ENCODE measurements at regions not wholly inside any gene's neighbourhood (a gene's known extent, or its start where the extent isn't known, plus 50 kb on each side); places are given as distances from the start of the nearest gene placed in this dataset.
"Not testable (repeated sequence)": the region's sequence is repeated elsewhere in the genome, so short reads cannot be mapped to it uniquely, and the experiment has no call there.

DNA sequence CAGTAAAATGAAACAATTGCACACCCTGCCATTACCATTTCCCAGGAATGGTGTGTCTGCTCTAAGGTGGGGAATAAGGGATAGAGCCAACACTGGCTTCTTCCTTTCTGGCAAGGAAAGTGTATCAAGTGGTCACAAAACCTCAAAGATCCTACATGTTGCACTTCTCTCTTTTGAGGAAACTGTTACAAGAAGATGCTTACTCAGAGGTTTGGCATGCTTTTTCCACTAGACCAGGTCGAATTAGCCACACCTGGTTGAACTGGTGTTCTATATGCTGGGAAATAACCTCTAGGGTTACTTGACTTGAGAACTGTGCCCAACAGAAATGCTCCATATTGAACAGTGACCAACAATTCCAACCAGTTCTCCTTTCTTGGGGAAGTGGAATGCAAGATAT lies 102.9 kb downstream of the LRRN1 start:
- DNase-seq, result no peak

DNA sequence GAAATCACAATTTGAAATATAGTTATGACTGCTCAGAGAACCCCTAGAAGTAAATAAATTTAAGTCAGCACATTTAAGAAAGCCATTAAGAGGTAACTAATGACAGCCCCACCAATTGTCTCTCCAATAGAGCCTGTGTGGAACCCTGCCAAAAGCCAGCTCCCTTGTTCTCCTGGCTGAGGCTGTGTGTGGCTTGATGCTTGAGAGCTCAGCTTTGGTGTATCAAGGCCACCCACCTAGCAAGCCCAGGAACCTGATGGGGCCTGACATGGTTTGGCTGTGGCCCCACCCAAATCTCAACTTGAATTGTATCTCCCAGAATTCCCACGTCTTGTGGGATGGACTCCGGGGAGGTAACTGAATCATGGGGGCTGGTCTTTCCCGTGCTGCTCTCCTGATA lies 106.9 kb downstream of the LRRN1 start:
- no peak for DNase-seq

DNA sequence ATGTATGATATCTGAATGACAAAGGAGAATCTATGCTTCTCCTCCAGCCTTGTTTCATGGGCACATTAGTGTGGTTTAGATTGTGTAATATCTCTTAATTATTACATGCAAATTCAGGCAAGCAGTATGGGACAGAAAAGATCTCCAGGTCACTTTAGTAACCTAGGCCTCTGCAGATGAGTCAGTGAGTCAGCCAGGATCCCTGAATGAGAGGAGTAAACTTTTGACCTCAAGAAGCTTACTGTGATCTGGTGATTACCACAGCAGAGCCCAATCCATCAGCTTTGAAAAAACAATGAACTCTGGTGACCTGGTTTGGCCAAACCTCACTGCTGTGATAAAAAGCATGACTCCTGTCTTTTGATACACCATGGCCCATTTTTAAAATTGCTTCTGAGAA lies 107.8 kb downstream of the LRRN1 start:
- no peak for DNase-seq

DNA sequence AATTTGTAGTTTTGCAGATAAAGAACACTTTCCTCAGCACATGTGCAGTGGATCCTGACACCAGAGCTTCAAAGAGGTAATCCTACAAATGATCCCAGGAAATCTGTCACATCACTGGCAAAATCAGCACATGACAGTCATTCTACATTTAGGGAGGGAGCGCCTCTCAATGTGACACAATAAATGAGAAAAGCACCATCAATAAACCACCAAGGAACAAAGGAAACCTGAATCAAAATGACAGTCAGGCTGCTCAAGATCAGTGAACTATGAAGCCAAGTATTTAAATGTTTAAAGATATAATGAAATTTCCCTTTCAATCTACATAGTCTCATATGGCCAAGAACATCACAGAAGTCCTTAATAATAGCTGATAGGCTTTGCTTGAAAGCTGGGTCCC lies 119.5 kb downstream of the LRRN1 start:
- no peak for DNase-seq

DNA sequence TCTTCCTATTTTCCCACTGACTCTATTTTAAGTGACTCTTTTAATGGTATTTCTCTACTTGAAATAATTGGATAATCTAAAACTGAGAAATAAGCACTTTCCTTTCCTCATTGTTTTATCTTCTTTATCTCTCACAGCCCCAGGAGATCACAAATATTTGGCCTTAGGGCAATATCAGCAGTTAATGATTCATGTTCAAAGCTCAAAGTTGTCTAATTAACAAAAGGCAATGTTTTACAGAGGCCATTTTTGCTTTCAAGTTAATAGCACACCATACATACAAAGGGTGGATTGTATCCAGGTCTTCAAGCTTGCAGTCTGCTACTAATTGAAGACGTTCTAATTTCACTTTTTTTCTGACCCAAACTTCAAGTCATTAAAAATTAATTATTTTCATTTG lies 120.1 kb downstream of the LRRN1 start:
- no peak for DNase-seq

DNA sequence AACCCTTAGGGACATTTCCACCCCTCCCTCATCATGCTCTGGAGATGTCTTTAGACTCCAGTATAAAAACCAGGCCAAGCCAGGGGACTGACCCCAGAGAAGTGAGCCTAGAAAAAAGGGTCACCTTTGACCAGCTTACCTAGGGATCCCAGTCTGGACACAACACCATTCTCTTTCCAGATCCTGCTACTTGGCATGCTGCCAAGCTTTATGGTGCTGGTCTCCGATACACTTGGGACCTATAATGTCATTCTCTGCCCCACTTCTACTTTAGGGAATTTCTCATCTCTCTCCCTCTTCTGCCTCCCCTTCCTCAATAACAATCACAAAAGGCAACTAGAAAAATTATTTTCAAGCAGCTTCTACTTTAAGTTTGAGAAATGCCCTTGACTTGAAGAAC lies 124.4 kb downstream of the LRRN1 start:
- no peak for DNase-seq

DNA sequence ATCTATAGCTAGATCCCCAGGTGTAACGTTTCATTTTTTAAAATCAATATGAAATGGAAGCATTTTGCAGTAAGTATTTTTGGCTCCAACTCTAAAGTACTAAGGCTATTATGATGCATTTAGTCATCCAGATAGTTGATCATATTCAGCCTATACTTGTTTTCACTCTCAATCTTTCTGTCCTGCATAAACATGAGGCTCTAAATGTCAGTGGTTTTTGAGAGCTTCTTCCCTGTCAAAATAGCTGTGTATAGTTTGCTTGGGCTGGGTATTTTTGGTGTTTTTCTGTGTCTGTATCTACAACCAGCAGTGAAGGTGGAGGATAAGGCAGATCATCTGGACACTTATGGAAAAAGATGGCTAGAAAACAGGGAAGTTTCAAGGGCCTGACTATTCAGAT lies 128.0 kb downstream of the LRRN1 start:
- DNase-seq, result no peak

DNA sequence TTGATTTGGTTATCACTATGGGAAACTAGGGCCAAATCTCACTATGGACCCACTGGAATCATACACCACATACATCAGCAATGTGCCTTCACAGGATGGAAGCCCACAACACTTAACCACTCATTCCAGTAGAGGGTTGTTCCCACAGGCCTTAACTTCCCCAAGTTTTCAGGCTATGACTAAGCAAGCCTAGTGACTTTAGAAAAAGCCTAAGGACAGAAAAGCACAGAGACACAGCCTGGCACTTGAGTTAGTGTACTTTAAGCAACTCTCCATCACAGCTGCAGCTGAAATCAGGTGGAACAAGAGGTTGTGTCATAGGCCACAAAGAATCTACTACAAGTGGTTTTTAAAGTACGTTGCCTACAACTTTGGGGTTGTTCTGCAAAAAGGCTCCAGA lies 128.7 kb downstream of the LRRN1 start:
- no peak for DNase-seq

DNA sequence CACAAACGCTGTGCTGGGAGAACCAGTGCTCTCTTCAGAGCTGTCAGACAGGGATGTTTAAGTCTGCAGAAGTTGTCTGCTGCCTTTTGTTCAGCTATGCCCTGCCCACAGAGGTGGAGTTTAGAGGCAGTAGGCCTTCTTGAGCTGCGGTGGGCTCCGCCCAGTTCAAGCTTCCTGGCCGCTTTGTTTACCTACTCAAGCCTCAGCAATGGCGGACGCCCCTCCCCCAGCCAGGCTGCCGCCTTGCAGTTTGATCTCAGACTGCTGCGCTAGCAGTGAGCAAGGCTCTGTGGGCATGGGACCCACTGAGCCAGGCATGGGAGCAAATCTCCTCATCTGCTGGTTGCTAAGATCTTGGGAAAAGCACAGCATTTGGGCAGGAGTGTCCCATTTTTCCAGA lies 142.1 kb downstream of the LRRN1 start:
- not testable (repeated sequence) for DNase-seq

DNA sequence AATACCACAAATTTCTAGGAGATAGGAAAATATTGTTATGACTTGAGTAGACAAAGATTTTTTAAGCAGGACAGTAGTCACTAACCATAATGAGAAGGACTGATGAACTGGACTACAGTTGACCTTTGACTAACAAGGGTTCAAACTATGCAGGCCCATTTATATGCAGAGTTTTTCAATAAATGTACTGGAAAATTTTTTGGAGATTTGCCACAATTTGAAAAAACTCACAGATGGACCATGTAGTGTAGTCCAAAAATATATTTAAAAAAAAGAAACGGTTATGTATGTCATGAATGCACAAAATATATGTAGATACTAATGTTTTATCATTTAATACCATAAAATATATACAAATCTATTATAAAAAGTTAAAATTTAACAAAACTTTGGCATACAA lies 151.8 kb downstream of the LRRN1 start:
- DNase-seq, result no peak

DNA sequence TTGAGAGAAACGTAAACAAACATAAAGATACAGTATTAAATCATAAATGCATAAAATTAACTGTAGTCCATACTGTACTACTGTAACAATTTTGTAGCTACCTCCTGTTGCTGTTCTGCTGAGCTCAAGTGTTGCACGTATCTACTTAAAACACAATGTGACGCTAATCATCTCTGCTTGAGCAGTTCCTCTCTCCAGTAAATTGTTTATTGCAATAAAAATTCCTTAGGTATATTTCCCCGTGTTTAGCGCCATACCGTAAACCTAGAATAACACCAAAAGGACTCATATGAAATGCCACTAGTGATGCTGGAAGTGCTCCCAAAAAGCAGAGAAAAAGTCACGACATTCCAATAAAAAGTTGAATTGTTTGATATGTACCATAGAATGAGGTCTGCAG lies 152.3 kb downstream of the LRRN1 start:
- no peak for DNase-seq

DNA sequence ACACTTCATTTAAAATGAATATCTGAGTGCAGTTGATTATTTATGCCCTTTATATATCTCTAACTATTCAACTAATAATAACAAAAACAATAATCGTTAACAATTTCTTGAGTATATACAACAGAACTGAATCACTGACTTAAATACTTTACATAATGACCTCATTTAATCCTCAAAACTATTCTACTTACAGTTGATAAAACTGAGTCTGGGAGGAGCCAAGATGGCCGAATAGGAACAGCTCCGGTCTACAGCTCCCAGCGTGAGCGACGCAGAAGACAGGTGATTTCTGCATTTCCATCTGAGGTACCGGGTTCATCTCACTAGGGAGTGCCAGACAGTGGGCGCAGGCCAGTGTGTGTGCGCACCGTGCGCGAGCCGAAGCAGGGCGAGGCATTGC lies 163.6 kb downstream of the LRRN1 start:
- not testable (repeated sequence) for DNase-seq

DNA sequence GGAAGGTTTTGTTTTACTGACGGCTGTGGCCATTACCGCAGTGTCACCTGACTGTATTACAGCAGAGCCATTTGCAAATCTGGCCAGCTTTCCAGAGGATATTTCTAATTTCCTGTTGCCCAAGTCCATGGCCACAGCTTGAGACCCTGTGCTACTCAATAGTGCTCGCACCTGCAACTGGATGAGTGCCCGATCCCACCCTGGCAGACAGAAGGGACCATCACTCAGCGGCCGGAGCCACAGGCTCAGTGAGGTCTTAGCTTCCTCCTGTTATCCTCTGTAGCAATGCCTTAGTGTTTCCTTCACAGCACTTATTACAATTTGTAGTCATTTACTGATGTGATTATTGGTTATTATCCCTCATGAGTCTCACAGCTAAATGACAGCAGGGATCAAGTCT lies 184.8 kb downstream of the LRRN1 start:
- DNase-seq, result no peak

DNA sequence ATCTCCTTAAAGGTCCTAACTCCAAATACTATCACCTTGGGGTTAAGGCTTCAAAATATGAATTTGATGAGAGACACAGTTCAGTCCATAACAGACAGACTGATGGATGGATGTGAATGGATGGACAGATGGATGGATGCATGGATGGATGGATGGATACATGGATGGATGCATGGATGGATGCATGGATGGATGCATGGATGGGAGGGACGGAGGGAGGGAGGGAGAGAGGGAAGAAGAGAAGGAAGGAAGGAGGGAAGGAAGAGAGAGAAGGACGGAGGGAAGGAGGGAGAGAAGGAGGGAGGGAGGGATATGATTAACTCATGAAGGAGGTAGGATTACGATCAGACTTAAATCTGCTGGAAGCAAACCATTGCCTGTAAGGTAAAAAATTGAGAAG lies 192.4 kb downstream of the LRRN1 start:
- no peak for DNase-seq

DNA sequence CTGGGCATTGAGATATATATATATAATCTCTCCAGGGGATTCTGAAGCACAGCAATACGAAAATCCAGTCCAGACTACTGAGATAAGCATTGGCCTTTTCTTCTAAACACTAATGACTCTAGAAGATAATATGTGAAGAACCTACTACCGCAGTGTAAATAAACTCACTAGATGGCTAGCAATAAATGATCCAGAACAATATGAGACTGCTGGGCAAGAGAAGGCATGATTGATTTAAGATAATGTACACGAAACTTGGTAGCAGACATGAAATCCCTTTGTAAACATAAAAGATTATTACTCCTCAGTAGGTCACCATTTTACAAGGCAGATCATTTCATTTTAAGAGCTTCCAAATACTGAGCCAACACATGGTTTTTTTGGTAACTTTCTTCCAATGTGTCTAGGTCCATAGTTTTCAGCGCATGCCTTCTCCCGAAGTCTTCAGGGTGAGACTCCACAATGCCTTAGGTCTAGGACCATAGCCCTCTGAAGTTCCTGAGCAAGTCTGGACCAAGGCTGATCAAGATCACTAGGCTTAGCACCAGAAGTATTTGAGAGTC lies 193.2 kb downstream of the LRRN1 start:
- DNase-seq, result no peak

DNA sequence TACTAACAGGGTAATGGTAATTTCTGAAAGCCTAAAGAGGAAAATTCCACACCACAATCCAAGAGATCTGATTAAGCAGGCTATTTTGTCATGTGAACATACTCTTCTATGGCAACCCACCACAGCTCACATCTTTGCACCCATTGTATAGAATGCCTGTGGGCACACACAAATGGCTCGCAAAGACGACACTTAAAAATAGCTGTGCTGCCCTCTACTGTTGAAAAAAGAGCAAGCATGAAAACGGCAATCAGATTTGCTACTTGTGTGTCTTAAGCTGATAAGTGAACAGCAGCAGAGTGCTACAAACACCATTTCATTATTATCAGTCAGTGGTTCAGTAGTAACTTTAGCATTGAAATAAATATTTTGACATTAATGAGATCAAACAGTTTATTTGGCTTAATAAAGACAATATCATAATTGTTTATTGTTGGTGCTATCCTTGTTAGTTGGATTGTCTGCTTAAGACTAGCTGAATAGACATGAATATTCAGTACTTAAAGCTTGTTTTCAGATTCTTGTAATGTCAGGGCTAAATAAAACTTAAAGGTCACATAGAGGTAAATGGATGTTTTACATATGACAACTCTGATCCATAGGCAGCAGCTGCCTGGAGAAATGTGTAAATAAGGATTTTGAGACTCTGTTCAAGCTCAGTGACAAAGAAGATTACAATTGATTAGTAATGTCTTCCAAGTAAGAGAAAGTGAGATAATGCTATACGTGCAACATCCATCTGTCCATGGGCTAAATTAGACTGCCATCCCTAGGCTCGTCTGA lies 199.1 kb downstream of the LRRN1 start:
- DNase-seq, result peak; percentile 46

DNA sequence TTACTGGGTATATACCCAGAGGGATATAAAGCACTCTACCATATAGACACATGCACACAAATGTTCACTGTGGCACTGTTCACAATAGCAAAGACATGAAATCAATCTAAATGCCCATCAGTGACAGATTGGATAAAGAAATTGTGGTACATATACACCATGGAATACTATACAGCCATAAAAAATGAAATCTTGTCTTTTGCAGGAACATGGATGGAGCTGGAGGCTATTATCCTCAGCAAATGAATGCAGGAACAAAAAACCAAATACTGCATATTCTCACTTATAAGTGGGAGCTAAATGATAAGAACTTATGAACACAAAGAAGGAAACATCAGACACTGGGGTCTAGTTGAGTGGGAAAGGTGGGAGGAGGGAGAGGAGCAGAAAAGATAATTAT lies 200.1 kb downstream of the LRRN1 start:
- not testable (repeated sequence) for DNase-seq

DNA sequence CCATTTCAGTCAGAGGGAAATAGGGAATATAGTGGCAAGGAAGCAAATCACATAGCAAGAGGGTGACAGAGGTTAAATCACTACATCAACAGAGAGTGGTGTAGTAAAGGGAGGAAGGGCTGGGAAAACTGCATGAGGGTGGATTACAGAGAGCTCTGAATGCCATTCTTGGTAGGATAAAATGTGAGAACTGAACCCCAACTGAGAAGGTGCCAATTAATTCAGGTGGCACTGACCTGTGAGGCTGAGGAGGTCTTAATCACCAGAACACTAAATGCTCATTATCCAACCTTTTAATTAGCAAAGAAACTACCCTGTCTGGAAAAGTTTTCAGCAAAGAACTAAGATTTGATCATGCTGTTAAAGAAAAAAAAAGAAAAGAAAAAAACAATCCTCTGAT lies 202.7 kb downstream of the LRRN1 start:
- no peak for DNase-seq

DNA sequence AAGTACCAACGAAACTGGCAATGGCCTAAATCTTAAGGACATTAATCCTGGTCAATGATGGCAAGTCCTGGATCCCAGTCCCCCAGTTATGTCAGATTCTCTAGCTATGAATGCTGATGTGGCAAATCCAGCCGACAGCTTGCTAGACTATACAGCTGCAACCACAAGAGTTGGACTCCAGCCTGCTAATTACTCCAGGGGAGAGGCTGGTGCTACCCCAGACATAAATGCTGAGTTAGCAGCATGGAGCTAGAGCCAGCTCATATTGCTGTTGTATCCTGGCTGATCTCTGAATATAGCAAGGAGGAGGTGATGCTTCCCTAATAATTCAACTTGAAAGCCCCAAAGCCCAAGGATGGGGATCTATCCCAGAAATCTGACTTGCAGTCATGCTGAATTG lies 207.1 kb downstream of the LRRN1 start:
- no peak for DNase-seq

DNA sequence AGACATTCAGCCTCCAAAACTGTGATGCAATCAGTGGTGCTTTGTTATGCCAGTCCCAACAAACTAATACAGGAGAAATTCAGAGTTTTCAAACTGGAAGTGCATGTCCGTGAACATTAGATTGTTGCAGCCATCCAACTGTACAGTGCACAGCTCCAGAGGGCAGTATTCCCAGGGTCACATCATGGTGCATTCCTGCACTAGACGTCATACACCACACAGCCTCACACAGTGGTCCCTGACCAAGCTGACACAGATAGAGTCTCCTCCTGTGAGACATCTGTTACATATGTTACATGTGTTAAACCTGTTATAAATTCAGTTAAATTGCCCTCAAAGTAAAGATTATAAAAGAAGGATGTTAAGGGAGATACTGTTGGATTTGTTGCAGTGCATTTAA lies 209.0 kb downstream of the LRRN1 start:
- DNase-seq, result no peak

DNA sequence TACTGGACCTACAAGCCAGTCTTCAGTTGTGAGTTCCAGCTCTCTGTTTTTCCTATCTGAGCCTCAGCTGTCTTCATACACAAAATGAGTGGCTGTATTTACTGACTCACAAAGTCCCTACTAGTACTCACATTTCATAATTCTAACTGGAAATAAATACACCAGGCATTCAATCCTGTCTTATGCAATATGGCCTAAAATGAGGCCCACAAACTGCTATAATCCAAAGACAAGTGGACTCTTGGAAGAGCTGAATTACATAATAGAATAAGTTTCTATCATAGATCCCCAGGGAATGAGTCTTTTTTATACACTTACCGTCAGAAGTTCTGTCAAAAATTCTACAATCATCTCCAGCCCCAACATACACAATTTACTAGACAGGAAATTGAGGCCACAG lies 211.9 kb downstream of the LRRN1 start:
- DNase-seq, result no peak

DNA sequence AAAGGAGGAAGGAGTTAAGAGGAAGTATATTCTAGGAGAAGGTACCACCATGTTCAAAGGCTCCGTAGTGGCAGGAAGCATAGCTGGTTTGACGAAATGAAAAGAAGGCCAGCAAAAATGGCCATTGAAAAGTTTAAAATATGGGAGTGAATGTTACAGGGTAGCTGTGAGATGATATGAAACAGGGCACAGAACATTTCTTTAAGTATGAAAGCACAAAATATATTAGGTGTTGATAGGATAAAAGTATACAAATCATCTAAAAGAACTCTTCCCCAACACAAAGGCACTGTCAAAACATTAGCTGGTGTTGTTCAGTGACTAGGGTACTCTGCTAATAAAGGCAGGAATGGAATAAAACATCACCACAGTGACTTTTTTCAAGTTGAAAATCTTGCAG lies 216.2 kb downstream of the LRRN1 start:
- DNase-seq, result no peak

DNA sequence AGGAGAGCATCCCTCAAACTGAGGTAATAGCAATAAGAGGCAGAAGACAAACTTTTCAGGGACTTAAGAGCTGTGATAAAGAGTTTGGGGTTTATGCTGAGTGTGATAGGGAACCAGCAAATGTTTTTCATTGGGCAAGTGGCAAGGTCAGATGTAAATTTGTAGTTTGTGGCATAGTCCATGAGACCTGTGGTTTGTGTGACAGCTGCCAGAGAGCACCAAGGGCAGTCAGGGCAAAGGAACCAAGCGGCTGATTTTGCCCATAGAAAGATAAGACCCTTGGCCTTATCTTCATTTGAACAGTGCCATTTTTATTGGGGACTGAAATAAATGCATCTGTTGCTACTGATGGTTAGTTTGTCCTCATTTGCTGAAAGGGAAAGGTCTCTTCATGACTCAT lies 220.3 kb downstream of the LRRN1 start:
- DNase-seq, result no peak

DNA sequence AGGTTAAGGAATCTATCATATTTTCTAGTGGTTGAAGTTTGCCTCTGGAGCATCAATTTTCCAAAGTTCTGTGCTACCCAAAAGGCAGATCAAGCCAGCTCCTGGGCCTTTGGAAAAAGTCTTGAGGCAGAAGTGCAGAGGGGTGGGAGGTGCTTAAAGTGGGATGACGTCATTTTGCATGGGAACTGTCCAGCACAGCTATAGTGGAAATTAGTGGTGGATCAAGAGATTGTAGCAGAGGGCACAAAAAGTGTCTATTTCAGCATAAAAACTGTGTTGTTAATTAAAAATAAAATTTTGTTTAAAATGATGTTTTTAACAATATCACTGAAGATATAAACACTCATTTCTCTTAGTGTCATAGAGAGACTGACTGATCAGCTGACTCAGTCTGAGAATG lies 221.9 kb downstream of the LRRN1 start:
- no peak for DNase-seq

DNA sequence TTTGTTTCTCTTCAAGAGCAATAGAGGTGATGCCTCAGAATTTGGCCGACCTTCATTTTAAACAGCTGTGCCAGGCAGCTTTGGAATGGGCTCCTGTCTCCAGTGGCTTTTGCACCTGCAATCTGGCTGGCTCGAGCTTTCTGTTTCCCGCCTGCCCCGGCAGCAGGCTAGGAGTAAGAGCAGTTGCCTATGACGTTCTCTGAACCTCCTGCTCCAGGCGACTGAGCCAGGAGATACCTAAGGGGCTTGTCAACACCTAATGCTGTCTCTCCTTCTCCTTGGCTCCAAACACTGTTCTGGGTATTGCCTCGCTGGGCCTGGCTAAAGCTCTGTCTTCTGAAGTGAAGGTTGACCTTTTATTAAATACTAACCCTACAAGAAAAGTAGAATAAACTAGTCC lies 229.9 kb downstream of the LRRN1 start:
- no peak for DNase-seq

Measured in NCI-H345 (cell line).